Mucosa of gallbladder (tissue), 1 donor: ENCODE measurements at regions not wholly inside any gene's neighbourhood (a gene's known extent, or its start where the extent isn't known, plus 50 kb on each side); places are given as distances from the start of the nearest gene placed in this dataset.

ENCODE experiments used
- DNase-seq: peaks from one replicate; pipeline ENCODE4 v3.0.0-alpha.2; 2020; ENCODE audit warnings: low spot score
- donor health status: DM: no; HTN: no; CAD: no.

DNA sequence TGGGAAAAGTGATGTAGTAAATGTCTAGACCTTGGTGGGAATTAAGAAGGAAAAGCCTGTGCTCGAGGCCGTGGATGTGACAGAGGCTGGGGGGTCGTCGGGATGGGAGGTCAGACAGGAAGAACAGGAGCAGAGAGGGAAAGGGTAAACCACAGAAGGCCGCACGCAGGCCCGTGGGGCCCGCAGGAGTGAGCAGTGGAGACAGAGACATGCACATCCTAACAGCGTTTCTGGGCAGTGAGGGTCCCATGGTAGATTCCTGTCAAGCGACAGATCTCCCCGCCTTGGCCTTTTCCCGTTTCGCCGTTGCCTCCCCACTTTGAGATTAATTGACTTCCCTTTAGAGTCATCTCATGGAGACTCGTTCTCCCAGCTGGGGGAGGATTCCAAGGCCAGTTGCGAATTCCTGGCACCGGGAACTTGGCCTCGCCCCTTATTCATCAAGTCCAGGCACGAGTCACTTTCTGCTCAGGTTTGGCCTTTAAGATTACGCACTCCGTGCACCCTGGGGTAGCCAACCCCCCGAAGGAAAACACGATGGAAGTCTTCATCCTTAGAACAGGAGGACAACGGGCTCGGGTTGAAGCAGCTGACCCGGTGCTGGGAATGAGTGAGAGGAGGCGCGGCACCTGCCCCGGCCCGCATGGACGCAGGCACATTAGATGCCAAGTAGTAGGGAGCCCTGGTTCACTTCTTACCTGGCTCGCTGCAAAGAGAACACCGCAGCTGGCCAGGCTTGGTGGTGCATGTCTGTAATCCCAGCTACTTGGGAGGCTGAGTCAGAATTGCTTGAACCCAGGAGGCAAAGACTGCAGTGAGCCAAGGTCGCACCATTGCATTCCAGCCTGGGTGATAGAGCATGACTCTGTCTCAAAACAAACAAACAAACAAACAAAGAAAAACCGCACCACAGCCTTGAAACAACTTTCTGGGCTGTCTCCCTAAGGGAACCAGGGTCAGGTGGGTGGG lies 315.2 kb upstream of the SHH start:
- no peak for DNase-seq

DNA sequence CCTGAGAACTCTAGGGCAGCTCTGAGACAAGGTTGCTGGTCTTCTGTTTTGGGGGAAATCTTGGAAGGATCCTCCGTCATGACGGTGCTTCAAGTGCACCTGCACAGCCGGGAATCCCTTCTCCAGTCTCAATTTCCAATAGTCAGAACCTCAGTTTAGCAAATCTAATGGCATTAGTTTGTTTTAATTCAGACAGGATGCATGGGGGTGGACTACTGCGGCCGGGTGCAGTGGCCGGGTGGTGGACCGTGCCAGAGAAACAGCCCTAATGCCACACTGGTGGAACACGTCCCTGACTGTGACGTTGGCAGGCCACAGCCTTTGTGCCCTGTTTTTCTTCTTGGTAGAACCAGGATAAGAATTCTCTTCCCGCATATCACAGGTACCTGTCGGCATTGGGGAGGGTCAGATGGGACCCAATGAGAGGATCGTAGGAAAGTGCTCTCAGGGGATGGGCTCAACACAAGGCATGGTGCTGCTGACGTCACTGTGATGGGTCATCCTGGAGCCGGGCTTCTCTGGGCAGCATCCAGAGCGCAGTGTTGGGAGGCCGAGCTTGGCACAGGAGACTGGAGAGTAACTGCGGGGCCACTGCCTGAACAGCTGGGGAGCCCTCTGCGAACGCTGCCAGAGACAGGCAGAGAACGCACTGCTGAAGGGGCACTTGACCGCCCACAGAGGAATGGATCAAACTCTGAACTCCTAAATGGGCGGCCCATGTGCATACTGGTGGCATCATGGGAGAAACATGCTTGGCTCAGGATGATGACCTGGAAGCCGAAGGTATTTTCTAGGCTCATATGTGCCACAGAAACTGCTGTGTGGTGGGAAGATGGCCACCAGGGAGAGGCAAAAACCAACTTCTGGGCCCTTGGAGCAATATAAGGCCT lies 313.8 kb upstream of the SHH start:
- no peak for DNase-seq

DNA sequence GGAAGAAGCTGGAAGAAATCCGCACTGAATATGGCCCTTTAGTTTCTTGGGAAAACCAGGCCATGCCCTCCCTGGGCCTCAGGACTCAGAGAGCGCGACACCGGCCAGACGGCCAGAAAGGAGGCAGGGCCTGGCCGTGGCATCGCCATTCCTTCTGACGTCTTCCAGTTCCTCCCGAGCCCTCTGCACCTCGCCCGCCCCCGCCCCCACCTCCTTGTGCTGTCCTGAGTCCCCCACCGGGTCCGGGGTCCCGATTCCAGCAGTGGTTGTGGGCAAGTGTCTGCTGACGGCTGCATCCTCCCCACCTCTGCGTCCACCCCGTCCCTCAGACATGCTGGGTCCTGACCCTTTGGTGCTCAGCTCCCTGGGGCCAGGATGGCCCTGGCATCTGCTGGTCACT lies 312.1 kb upstream of the SHH start:
- DNase-seq = no peak

GRCh38 chr7:156123362-156123761 lies 311.1 kb upstream of the SHH start:
- no peak for DNase-seq

- DNase-seq = no peak
These were observed 310.6 kb upstream of the SHH start for GRCh38 chr7:156122752-156123354.

DNA sequence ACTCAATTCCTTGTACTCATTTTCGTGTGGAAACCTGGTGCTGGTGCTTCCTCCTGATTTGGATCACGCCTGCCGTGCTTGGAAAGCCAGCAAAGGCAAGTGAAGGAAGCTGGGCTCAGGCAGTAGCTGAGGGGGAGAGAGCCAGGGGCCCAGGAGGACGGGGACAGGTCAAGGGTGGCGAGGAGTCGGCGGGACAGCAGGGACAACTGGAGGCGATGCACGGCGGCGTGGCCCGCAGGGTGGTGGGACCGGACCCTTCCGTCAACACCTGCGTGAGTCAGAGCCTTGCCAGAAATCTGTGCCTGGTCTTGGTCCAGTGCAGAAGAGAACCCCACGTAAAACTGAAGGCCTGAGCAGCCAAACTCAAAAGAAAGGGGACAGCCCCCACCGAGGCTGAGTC lies 309.7 kb upstream of the SHH start:
- DNase-seq = no peak

DNA sequence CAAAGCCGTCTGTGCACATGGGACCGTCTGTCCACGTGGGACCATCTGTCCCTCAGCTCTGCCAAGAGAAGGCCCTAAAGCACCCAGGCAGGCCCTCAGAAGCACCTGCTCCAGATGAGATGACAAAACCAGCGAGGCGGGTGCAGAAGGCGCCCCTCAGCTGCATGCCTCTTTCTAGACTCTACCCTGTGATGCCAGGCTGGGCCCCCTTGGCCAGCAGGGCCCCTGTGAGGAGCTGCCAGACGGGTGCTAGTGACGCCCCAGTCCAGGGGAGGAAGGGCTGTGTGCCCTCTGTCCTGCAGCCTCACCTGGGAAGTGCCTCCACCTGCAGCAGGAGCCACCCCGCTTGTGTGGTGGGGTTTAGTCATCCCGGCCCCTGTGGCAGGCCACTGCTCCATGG lies 309.2 kb upstream of the SHH start:
- no peak for DNase-seq

DNA sequence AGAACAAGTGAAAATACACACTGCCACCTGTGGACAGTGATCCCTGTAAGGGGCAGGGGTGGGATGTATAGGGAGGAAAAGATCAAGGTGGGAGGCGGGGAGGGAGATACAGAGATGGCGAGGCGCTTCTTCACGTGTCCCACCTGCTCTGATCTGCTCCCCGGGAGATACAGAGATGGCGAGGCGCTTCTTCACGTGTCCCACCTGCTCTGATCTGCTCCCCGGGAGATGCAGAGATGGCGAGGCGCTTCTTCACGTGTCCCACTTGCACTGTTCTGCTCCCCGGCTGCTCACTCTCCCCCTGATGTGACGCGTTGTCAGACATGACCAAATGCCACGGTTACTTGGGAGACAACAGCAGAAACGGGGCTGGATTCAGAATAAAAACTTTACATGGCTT lies 308.3 kb upstream of the SHH start:
- no peak for DNase-seq

GRCh38 chr7:156119771-156120170 lies 307.5 kb upstream of the SHH start:
- no peak for DNase-seq

- no peak for DNase-seq
These were observed 306.0 kb upstream of the SHH start for GRCh38 chr7:156118248-156118645.

- DNase-seq = no peak
These were observed 305.4 kb upstream of the SHH start for GRCh38 chr7:156117542-156118247.

DNA sequence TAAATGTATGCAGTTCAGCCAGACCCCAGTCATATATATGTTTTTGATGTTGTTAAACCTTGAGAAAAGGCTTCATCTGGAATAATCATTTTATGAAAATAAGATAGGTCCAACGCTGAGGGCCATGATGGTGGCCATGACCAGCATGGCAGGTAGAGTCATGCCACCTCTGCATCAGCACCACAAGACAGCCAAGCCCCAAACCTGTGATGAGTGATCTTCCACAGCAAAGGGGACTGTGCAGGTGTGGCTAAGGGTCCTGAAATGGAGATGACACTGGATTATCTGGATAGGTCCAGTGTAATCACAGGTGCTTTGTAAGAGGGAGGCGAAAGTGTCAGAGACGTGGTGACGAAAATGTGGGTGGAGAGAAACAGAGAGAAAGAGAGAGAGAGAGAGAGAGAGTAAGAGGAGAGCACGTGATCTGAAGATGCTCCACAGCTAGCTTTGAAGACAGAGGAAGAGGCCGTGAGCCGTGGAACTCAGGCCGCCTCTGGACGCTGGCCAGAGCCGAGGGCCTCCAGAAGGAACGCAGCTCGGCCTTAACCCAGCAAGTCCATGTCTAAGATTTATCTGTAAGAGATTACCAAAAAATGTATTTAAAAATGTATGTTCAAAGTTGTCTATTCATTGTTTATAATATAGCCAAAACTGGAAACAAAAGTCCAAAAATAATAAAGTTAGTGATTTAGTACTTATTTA lies 304.4 kb upstream of the SHH start:
- no peak for DNase-seq

DNA sequence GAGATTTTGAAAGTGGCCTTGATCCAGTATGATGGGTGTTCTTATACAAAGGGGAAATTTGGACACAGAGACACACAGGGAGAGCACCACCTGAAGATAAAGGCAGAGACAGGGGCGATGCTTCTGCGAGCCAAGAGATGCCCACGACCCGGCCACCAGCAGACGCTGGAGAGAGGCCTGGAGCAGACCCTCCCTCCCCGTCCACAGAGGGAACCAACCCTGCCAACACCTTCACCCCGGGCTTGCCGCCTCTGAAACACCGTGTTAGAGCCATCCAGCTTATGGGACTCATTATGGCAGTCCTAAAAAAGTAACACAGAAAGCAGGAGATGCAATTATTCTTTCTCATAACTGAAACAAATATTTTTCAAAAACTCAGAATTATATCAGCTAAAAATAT lies 303.3 kb upstream of the SHH start:
- no peak for DNase-seq

DNA sequence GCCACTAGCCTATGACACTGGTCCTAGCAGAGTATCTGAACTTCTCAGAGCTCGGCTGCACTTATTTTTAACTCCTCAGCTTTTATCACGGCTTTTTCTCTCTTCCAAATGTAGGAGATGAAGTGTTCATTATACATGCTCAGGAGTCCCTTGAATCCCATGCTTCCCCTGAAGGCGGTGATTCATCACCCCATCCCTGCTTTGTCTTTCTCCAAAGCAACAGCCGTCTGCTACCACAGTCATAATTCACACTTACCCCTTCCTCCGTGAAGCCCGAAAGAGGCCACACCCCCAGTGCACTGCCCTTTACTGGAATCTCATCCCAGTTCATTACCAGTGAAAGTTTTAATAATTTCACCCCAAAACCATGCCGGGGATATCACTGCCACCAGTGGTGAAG lies 301.5 kb upstream of the SHH start:
- DNase-seq = no peak

- DNase-seq = no peak
These were observed 297.7 kb upstream of the SHH start for GRCh38 chr7:156109988-156110387.

DNA sequence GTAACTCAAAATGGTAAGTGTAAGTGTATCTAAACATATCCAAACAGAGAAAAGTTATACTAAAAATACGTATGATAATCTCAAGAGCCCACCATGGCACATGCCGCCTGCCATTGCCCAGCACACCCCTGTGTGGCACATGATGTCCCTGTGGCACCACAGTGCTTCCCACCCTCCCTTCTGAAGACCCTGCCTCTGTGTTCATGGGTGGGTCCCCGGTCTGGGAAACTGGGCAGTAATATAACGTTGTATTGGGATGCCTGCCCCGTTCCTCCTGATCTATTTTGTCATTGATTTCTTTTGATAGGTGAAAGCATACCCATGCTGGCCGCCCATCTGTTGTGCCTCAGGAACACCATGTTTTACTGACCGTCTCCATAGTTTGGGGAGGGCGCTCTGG lies 296.8 kb upstream of the SHH start:
- no peak for DNase-seq

DNA sequence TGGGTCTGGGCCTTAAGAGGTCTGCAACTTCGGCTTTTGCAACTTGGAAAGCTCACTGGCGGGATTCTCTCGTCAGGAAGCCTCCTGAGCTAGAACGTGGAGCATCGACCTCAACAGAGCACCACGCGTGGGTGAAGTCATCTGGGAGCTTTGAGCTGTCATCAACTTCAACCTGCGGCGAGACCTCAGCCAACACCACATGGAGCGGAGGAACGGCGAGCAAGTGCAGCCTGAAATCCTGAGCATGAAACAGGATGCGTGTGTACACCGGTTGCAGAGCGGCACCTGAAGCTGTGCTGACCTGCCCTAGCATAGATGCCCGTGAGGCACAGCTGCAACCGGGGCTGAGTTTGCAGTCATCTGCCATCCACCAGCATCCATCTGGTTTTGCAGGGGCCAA lies 295.7 kb upstream of the SHH start:
- no peak for DNase-seq

GRCh38 chr7:156106107-156106426 lies 293.8 kb upstream of the SHH start:
- DNase-seq = no peak

GRCh38 chr7:156105337-156106106 lies 293.3 kb upstream of the SHH start:
- DNase-seq = no peak

GRCh38 chr7:156104501-156105336 lies 292.5 kb upstream of the SHH start:
- DNase-seq = no peak
